ENCODE measurements at regions not wholly inside any gene's neighbourhood (a gene's known extent, or its start where the extent isn't known, plus 50 kb on each side); places are given as distances from the start of the nearest gene placed in this dataset.

GRCh38 chr3:194836661-194837060, 151.0 kb downstream of the FAM43A start:
- peak; percentile 42 for DNase-seq (ENCODE audit: low spot score)

GRCh38 chr3:194837457-194838127, 151.9 kb downstream of the FAM43A start:
- DNase-seq (ENCODE audit: low spot score), result no peak

- no peak for DNase-seq (ENCODE audit: low spot score)
These were observed 152.6 kb downstream of the FAM43A start for GRCh38 chr3:194838236-194838635.

GRCh38 chr3:194840661-194841514, 155.2 kb downstream of the FAM43A start:
- DNase-seq (ENCODE audit: low spot score), result no peak

- DNase-seq (ENCODE audit: low spot score), result no peak
These were observed 155.8 kb downstream of the FAM43A start for GRCh38 chr3:194841515-194841841.

- no peak for DNase-seq (ENCODE audit: low spot score)
These were observed 157.9 kb downstream of the FAM43A start for GRCh38 chr3:194843556-194843955.

GRCh38 chr3:194844046-194844445, 158.4 kb downstream of the FAM43A start:
- no peak for DNase-seq (ENCODE audit: low spot score)

- no peak for DNase-seq (ENCODE audit: low spot score)
These were observed 163.6 kb downstream of the FAM43A start for GRCh38 chr3:194849166-194849875.

- no peak for DNase-seq (ENCODE audit: low spot score)
These were observed 165.6 kb downstream of the FAM43A start for GRCh38 chr3:194851254-194851653.

- DNase-seq (ENCODE audit: low spot score), result no peak
These were observed 166.3 kb downstream of the FAM43A start for GRCh38 chr3:194851941-194852340.

- DNase-seq (ENCODE audit: low spot score), result no peak
These were observed 166.7 kb downstream of the FAM43A start for GRCh38 chr3:194852345-194852744.

- DNase-seq (ENCODE audit: low spot score), result no peak
These were observed 167.3 kb downstream of the FAM43A start for GRCh38 chr3:194852831-194853508.

- no peak for DNase-seq (ENCODE audit: low spot score)
These were observed 168.5 kb downstream of the FAM43A start for GRCh38 chr3:194854206-194854605.

- no peak for DNase-seq (ENCODE audit: low spot score)
These were observed 169.1 kb downstream of the FAM43A start for GRCh38 chr3:194854659-194855390.

- no peak for DNase-seq (ENCODE audit: low spot score)
These were observed 170.6 kb downstream of the FAM43A start for GRCh38 chr3:194856296-194856695.

GRCh38 chr3:194857469-194858113, 171.9 kb downstream of the FAM43A start:
- no peak for DNase-seq (ENCODE audit: low spot score)

GRCh38 chr3:194858382-194858781, 172.7 kb downstream of the FAM43A start:
- DNase-seq (ENCODE audit: low spot score), result no peak

- DNase-seq (ENCODE audit: low spot score), result no peak
These were observed 175.0 kb downstream of the FAM43A start for GRCh38 chr3:194860725-194861124.

- DNase-seq (ENCODE audit: low spot score), result no peak
These were observed 175.7 kb downstream of the FAM43A start for GRCh38 chr3:194861375-194861774.

- no peak for DNase-seq (ENCODE audit: low spot score)
These were observed 179.4 kb downstream of the FAM43A start for GRCh38 chr3:194865061-194865460.

- no peak for DNase-seq (ENCODE audit: low spot score)
These were observed 179.9 kb downstream of the FAM43A start for GRCh38 chr3:194865615-194866014.

Measured in Ammon's horn (tissue), 1 donor.